ENCODE measurements at regions not wholly inside any gene's neighbourhood (a gene's known extent, or its start where the extent isn't known, plus 50 kb on each side); places are given as distances from the start of the nearest gene placed in this dataset.
"Not testable (repeated sequence)": the region's sequence is repeated elsewhere in the genome, so short reads cannot be mapped to it uniquely, and the experiment has no call there.

GRCh38 chr5:121628783-121629182 is 222.9 kb upstream of the FTMT start:
- Histone ChIP-seq H3K36me3 (ENCODE audit: control insufficient read depth in 2 of 2, insufficient read depth in 2 of 2, low read length in 2 of 2) (no peaks in the 10 kb centered on the region), H3K9me3 (ENCODE audit: control insufficient read depth in 2 of 2, low read length in 2 of 2) (no peaks in the 10 kb centered on the region), H3K4me3 (ENCODE audit: low read length in 2 of 2) (no peak overlapping the region), H3K9ac (ENCODE audit: low read depth in 1 of 2, low read length in 2 of 2) (no peak overlapping the region), H3K27ac (ENCODE audit: low read depth in 2 of 2, low read length in 2 of 2) (no peak overlapping the region), H3K4me1 (ENCODE audit: control insufficient read depth in 2 of 2, insufficient read depth in 2 of 2, low read length in 2 of 2) (no peaks in the 10 kb centered on the region), H3K27me3 (ENCODE audit: control insufficient read depth in 2 of 2, insufficient read depth in 2 of 2, low read length in 2 of 2) (no peaks in the 10 kb centered on the region)

DNA sequence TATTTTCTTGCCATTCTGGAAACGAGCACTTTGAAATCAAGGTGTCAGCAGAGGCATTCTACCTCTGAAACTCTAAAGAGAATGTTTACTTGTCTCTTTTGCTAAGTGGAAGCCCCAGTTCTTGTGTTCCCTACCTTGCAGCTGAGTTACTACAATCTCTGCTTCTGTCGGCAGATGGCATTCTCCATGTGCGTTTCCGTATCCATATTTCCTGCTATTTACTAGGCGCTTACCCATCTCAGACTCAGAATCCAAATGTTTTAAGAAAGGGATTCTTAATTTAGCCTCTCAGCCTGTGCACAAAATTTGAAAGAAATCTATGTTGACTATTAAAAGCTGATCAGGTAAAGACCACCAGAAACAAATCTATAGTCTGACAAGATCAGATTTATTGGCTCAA is 221.3 kb upstream of the FTMT start:
- H3K36me3 ChIP-seq (ENCODE audit: control insufficient read depth in 2 of 2, insufficient read depth in 2 of 2, low read length in 2 of 2), result no peaks in the 10 kb centered on the region
- H3K4me3 ChIP-seq (ENCODE audit: low read length in 2 of 2), result no peak overlapping the region
- no peaks in the 10 kb centered on the region for H3K4me1 ChIP-seq (ENCODE audit: control insufficient read depth in 2 of 2, insufficient read depth in 2 of 2, low read length in 2 of 2)
- no peaks in the 10 kb centered on the region for H3K27me3 ChIP-seq (ENCODE audit: control insufficient read depth in 2 of 2, insufficient read depth in 2 of 2, low read length in 2 of 2)
- no peak overlapping the region for H3K9ac ChIP-seq (ENCODE audit: low read depth in 1 of 2, low read length in 2 of 2)
- no peaks in the 10 kb centered on the region for H3K9me3 ChIP-seq (ENCODE audit: control insufficient read depth in 2 of 2, low read length in 2 of 2)
- no peak overlapping the region for H3K27ac ChIP-seq (ENCODE audit: low read depth in 2 of 2, low read length in 2 of 2)

GRCh38 chr5:121634946-121635345 is 216.7 kb upstream of the FTMT start:
- no peak overlapping the region for H3K27ac ChIP-seq (ENCODE audit: low read depth in 2 of 2, low read length in 2 of 2)
- H3K36me3 ChIP-seq (ENCODE audit: control insufficient read depth in 2 of 2, insufficient read depth in 2 of 2, low read length in 2 of 2), result no peaks in the 10 kb centered on the region
- H3K9ac ChIP-seq (ENCODE audit: low read depth in 1 of 2, low read length in 2 of 2), result no peak overlapping the region
- no peaks in the 10 kb centered on the region for H3K27me3 ChIP-seq (ENCODE audit: control insufficient read depth in 2 of 2, insufficient read depth in 2 of 2, low read length in 2 of 2)
- no peaks in the 10 kb centered on the region for H3K4me1 ChIP-seq (ENCODE audit: control insufficient read depth in 2 of 2, insufficient read depth in 2 of 2, low read length in 2 of 2)
- no peak overlapping the region for H3K4me3 ChIP-seq (ENCODE audit: low read length in 2 of 2)
- no peaks in the 10 kb centered on the region for H3K9me3 ChIP-seq (ENCODE audit: control insufficient read depth in 2 of 2, low read length in 2 of 2)

DNA sequence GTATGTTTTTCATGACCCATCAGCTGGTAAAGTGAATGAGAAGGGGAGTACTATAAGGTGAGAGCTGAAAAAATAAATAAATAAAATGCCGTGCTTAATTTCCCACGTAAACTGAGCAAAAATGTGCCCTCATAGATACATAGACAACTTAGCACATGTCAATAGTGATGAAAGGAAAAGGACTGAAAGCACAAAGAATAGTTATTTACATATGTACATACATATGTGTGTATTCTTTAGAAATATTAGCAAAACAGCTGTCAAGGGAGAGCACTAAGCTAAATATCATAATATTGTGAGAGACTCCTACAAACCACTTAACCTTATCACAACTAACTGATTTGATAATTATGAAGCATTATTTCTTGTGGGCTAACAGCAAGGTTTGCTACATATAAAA is 213.6 kb upstream of the FTMT start:
- H3K36me3 ChIP-seq (ENCODE audit: control insufficient read depth in 2 of 2, insufficient read depth in 2 of 2, low read length in 2 of 2), result no peaks in the 10 kb centered on the region
- no peaks in the 10 kb centered on the region for H3K27me3 ChIP-seq (ENCODE audit: control insufficient read depth in 2 of 2, insufficient read depth in 2 of 2, low read length in 2 of 2)
- no peak overlapping the region for H3K9ac ChIP-seq (ENCODE audit: low read depth in 1 of 2, low read length in 2 of 2)
- H3K27ac ChIP-seq (ENCODE audit: low read depth in 2 of 2, low read length in 2 of 2), result no peak overlapping the region
- H3K9me3 ChIP-seq (ENCODE audit: control insufficient read depth in 2 of 2, low read length in 2 of 2), result no peaks in the 10 kb centered on the region
- H3K4me3 ChIP-seq (ENCODE audit: low read length in 2 of 2), result no peak overlapping the region
- H3K4me1 ChIP-seq (ENCODE audit: control insufficient read depth in 2 of 2, insufficient read depth in 2 of 2, low read length in 2 of 2), result no peaks in the 10 kb centered on the region

DNA sequence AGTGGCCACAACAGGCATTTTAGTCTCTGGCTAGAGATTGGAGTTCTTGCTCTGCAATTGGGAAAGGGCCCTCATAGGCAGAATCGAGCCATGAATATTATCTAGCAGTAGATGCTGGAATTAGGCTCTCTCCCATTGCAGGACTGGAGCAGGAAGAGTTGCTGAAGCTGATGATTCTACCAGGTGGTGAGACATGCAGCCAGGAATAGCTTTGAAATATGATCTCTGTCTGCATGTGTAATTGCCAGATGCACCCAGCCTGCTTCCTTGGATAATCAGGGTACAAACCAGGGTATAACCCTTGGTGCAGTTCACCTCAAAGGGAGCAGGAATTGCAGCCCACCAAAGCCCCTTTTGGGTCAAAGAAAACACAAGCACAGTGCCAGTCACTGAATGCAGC is 211.4 kb upstream of the FTMT start:
- Histone ChIP-seq H3K9me3 (ENCODE audit: control insufficient read depth in 2 of 2, low read length in 2 of 2) (no peaks in the 10 kb centered on the region), H3K27me3 (ENCODE audit: control insufficient read depth in 2 of 2, insufficient read depth in 2 of 2, low read length in 2 of 2) (no peaks in the 10 kb centered on the region), H3K36me3 (ENCODE audit: control insufficient read depth in 2 of 2, insufficient read depth in 2 of 2, low read length in 2 of 2) (no peaks in the 10 kb centered on the region), H3K4me3 (ENCODE audit: low read length in 2 of 2) (no peak overlapping the region), H3K9ac (ENCODE audit: low read depth in 1 of 2, low read length in 2 of 2) (no peak overlapping the region), H3K4me1 (ENCODE audit: control insufficient read depth in 2 of 2, insufficient read depth in 2 of 2, low read length in 2 of 2) (no peaks in the 10 kb centered on the region), H3K27ac (ENCODE audit: low read depth in 2 of 2, low read length in 2 of 2) (no peak overlapping the region)

- H3K9ac ChIP-seq (ENCODE audit: low read depth in 1 of 2, low read length in 2 of 2), result no peak overlapping the region
- no peaks in the 10 kb centered on the region for H3K27me3 ChIP-seq (ENCODE audit: control insufficient read depth in 2 of 2, insufficient read depth in 2 of 2, low read length in 2 of 2)
- no peaks in the 10 kb centered on the region for H3K9me3 ChIP-seq (ENCODE audit: control insufficient read depth in 2 of 2, low read length in 2 of 2)
- H3K4me3 ChIP-seq (ENCODE audit: low read length in 2 of 2), result no peak overlapping the region
- H3K36me3 ChIP-seq (ENCODE audit: control insufficient read depth in 2 of 2, insufficient read depth in 2 of 2, low read length in 2 of 2), result no peaks in the 10 kb centered on the region
- no peak overlapping the region for H3K27ac ChIP-seq (ENCODE audit: low read depth in 2 of 2, low read length in 2 of 2)
- H3K4me1 ChIP-seq (ENCODE audit: control insufficient read depth in 2 of 2, insufficient read depth in 2 of 2, low read length in 2 of 2), result no peaks in the 10 kb centered on the region
These were observed 193.5 kb upstream of the FTMT start for GRCh38 chr5:121658221-121658620.

DNA sequence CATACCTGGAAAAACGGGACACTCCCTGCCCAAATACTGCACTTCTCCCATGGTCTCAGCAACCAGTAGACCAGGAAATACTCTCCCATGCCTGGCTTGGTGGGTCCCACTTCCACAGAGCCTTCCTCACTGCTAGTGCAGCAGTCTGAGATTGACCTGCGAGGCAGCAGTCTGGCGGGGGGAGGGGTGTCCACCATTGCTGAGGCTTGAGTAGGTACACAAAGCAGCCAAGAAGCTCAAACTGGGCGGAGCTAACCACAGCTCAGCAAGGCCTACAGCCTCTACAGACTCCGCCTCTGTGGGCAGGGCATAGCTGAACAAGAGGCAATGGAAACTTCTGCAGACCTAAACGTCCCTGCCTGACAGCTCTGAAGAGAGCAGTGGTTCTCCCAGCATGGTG is 191.5 kb upstream of the FTMT start:
- Histone ChIP-seq H3K4me1 (ENCODE audit: control insufficient read depth in 2 of 2, insufficient read depth in 2 of 2, low read length in 2 of 2) (no peaks in the 10 kb centered on the region), H3K9me3 (ENCODE audit: control insufficient read depth in 2 of 2, low read length in 2 of 2) (no peaks in the 10 kb centered on the region), H3K4me3 (ENCODE audit: low read length in 2 of 2) (no peak overlapping the region), H3K36me3 (ENCODE audit: control insufficient read depth in 2 of 2, insufficient read depth in 2 of 2, low read length in 2 of 2) (no peaks in the 10 kb centered on the region), H3K27ac (ENCODE audit: low read depth in 2 of 2, low read length in 2 of 2) (no peak overlapping the region), H3K9ac (ENCODE audit: low read depth in 1 of 2, low read length in 2 of 2) (no peak overlapping the region), H3K27me3 (ENCODE audit: control insufficient read depth in 2 of 2, insufficient read depth in 2 of 2, low read length in 2 of 2) (no peaks in the 10 kb centered on the region)

DNA sequence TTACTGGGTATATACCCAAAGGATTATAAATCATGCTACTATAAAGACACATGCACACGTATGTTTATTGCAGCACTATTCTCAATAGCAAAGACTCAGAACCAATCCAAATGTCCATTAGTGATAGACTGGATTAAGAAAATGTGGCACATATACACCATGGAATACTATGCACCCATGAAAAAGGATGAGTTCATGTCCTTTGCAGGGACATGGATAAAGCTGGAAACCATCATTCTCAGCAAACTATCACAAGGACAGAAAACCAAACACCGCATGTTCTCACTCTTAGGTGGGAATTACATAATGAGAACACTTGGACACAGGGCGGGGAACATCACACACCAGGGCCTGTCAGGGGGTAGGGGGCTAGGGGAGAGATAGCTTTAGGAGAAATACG is 186.1 kb upstream of the FTMT start:
- not testable (repeated sequence) for H3K27ac ChIP-seq (ENCODE audit: low read depth in 2 of 2, low read length in 2 of 2); H3K9ac ChIP-seq (ENCODE audit: low read depth in 1 of 2, low read length in 2 of 2); H3K4me1 ChIP-seq (ENCODE audit: control insufficient read depth in 2 of 2, insufficient read depth in 2 of 2, low read length in 2 of 2); H3K36me3 ChIP-seq (ENCODE audit: control insufficient read depth in 2 of 2, insufficient read depth in 2 of 2, low read length in 2 of 2); H3K9me3 ChIP-seq (ENCODE audit: control insufficient read depth in 2 of 2, low read length in 2 of 2); H3K27me3 ChIP-seq (ENCODE audit: control insufficient read depth in 2 of 2, insufficient read depth in 2 of 2, low read length in 2 of 2); H3K4me3 ChIP-seq (ENCODE audit: low read length in 2 of 2)

DNA sequence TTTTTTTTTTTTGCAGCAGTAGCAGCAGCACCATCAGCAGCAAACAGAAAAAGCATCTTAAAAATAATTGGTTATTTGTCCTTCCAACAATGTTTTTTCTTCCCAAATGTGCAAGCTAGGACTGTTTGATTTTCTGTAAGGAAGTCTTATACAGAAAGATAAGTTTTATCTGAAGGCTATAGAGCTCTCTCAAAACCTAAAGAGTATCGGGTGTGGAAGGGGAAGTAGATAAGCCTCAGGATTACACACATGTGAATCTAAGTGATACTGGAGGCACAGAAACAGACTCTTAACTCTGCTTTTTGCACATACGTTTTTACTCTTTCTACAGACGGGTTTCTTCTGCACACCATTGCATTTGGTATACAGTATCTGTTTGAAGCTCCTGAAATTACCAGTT is 184.4 kb upstream of the FTMT start:
- Histone ChIP-seq H3K4me1 (ENCODE audit: control insufficient read depth in 2 of 2, insufficient read depth in 2 of 2, low read length in 2 of 2) (no peaks in the 10 kb centered on the region), H3K9ac (ENCODE audit: low read depth in 1 of 2, low read length in 2 of 2) (no peak overlapping the region), H3K4me3 (ENCODE audit: low read length in 2 of 2) (no peak overlapping the region), H3K9me3 (ENCODE audit: control insufficient read depth in 2 of 2, low read length in 2 of 2) (no peaks in the 10 kb centered on the region), H3K27ac (ENCODE audit: low read depth in 2 of 2, low read length in 2 of 2) (no peak overlapping the region), H3K36me3 (ENCODE audit: control insufficient read depth in 2 of 2, insufficient read depth in 2 of 2, low read length in 2 of 2) (no peaks in the 10 kb centered on the region), H3K27me3 (ENCODE audit: control insufficient read depth in 2 of 2, insufficient read depth in 2 of 2, low read length in 2 of 2) (no peaks in the 10 kb centered on the region)

DNA sequence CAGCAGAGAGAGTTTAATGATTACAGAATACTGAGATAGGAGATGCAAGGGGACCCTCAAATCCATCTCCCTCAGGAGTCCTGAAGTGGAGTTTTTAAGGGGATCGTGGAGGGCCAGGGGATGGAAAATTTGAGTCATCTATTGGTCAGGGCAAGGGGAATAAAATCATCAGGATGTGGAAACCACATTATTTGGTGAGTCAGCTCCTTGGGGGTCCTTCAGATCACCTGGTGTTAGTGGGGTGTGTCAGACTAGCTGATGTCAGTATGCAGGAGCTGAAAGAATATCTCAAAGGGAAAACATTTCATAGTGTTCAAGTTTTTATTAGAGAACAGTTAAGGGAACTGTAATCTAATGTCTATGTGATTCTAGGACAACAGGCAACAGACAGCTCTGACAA is 183.0 kb upstream of the FTMT start:
- Histone ChIP-seq H3K4me1 (ENCODE audit: control insufficient read depth in 2 of 2, insufficient read depth in 2 of 2, low read length in 2 of 2) (no peaks in the 10 kb centered on the region), H3K4me3 (ENCODE audit: low read length in 2 of 2) (no peak overlapping the region), H3K27me3 (ENCODE audit: control insufficient read depth in 2 of 2, insufficient read depth in 2 of 2, low read length in 2 of 2) (no peaks in the 10 kb centered on the region), H3K9me3 (ENCODE audit: control insufficient read depth in 2 of 2, low read length in 2 of 2) (no peaks in the 10 kb centered on the region), H3K27ac (ENCODE audit: low read depth in 2 of 2, low read length in 2 of 2) (no peak overlapping the region), H3K36me3 (ENCODE audit: control insufficient read depth in 2 of 2, insufficient read depth in 2 of 2, low read length in 2 of 2) (no peaks in the 10 kb centered on the region), H3K9ac (ENCODE audit: low read depth in 1 of 2, low read length in 2 of 2) (no peak overlapping the region)

DNA sequence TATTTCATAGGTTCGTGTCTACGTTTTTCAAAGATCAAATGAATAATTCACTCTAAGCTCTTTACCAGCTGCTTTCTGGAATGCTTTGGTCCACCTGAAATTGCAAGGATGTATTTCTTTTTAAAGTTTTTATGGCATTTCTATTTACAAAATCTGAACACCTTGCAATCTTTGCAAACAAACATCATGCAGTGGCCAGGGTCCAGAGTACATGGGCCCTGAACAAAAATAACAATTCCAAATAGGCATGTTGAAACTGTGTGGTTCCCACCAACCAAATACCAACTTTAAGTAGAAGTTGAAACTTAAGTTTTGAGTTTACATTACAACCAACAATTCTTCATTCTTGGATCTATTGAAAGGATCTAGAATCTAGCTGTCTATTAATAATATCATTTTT is 180.1 kb upstream of the FTMT start:
- H3K27me3 ChIP-seq (ENCODE audit: control insufficient read depth in 2 of 2, insufficient read depth in 2 of 2, low read length in 2 of 2), result no peaks in the 10 kb centered on the region
- no peaks in the 10 kb centered on the region for H3K9me3 ChIP-seq (ENCODE audit: control insufficient read depth in 2 of 2, low read length in 2 of 2)
- H3K27ac ChIP-seq (ENCODE audit: low read depth in 2 of 2, low read length in 2 of 2), result no peak overlapping the region
- H3K4me1 ChIP-seq (ENCODE audit: control insufficient read depth in 2 of 2, insufficient read depth in 2 of 2, low read length in 2 of 2), result no peaks in the 10 kb centered on the region
- H3K9ac ChIP-seq (ENCODE audit: low read depth in 1 of 2, low read length in 2 of 2), result no peak overlapping the region
- H3K4me3 ChIP-seq (ENCODE audit: low read length in 2 of 2), result no peak overlapping the region
- H3K36me3 ChIP-seq (ENCODE audit: control insufficient read depth in 2 of 2, insufficient read depth in 2 of 2, low read length in 2 of 2), result no peaks in the 10 kb centered on the region

Measured in mucosa of rectum (tissue), 2 donors.